ENCODE measurements at regions not wholly inside any gene's neighbourhood (a gene's known extent, or its start where the extent isn't known, plus 50 kb on each side); places are given as distances from the start of the nearest gene placed in this dataset.
"Not testable (repeated sequence)": the region's sequence is repeated elsewhere in the genome, so short reads cannot be mapped to it uniquely, and the experiment has no call there.

DNA sequence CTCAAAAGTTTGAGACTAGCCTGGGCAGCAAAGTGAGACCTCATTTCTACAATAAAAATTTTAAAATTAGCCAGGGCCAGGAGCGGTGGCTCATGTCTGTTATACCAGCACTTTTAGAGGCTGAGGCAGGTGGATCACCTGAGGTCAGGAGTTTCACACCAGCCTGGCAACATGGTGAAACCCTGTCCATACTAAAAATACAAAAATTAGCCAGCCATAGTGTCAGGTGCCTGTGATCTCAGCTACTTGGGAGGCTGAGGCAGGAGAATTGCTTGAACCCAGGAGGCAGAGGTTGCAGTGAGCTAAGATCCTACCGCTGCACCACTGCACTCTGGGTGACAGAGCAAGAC lies 85.1 kb upstream of the MAP4 start:
- not testable (repeated sequence) for DNase-seq

DNA sequence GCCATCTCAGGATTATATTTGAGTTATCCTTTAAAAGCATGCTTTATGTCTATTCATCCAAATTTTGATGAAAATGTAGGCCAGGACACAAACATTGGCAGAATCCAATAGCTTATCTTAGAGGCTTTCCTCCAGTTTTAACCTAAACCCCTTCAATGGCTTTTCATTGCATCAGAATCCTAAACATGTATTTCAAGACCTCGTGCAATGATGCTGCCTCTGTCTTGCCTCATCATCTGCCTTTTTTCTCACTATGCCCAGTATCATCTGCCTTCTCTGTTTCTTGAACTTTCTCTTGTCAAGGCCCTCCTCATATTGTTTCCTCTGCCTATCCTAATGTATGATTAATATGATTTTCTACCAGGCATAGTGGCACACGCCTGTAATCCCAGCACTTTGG lies 76.1 kb upstream of the MAP4 start:
- DNase-seq = no peak

DNA sequence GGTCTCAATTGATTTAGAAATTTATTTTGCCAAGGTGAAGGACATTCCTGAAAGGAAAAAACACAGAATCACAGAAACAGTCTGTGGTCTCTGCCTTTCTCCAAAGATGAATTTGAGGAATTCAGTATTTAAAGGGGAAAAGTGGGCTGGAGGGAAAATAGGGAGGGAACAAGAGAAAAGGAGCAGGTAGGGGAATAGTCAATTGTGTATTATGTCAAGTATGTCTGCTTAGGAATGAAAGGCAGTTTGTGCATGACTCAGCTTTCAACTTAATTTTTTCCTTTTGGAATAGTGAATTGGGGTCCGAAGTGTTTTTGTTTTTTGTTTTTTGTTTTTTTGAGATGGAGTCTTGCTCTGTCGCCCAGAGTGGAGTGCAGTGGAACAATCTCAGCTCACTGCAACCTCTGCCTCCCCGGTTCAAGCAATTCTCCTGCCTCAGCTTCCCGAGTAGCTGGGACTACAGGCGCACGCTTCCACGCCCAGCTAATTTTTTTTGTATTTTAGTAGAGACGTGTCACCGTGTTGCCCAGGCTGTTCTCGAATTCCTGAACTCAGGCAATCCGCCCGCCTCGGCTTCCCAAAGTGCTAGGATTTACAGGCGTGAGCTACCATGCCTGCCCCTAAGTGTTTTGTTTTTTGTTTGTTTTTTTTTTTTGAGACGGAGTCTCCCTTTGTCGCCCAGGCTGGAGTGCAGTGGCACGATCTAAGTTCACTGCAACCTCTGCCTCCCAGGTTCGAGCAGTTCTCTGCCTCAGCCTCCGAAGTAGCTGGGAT lies 74.1 kb upstream of the MAP4 start:
- peak; percentile 26 for DNase-seq

DNA sequence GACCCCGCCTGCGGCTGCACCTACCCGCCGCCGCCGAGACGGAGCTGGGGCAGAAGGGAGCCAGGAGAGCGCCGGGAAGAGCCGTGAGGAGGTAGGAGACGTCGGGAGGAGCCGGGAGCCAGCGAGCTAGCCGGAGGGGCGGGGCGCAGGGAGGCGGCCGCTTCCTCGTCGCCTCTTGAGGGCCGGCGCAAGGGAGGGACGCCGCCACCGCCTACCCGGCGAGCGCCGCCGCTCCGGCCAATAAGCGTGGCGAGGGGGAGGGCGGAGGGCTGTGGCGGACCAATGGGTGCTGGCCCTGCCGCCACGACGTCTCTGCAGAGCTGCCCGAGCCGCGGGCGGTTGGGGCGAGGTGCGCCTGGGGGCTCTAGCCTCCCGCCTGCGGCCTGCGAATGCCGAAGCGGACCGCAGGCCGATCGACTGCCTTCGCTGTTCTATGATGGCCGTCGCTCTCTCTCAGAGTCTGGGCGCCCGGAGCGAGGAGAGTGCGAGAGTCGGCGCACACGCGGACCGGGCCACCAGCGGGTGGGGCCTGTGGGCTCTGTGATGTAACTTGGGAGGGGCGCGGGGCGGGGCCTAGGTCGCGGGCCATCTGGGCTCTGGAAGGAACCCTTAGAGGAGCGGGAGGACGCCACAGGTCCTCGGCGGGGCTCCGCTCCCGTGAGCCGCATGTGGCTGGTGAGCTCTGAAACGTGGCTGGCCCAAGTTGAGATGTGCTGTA lies 72.7 kb upstream of the MAP4 start:
- peak; percentile 96 for DNase-seq

DNA sequence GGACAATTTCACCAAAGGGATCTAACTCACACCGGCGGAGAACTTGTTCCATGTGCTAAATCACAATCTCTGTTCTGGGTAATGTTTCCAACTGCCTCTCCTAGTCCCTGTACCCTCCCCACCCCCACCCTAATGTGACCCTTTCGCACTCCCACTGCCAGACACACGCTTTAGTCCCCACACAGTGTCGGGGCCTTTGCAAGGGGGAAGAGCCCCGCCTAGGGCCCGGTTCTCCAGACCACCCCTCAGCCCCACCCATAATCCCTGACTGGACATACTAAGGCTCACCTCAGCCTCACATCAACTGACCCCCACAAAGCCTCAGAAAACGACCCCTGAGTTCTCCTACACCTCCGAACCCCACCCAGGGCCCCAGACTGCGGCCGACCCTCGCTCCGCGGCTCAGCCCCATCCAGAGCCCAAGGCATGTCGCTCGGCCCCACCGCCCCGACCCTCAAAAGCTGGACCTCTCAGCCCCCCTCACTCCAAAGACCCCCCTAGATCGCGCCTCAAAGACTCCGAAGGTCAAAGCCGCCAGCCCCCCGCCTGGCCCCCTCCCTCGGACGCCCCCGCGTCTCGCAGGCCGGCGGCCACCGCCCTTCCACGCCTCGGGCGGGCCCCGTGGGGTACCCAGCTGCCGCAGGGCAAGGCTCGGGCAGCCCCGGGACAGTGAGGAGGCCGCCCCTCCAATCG lies 72.0 kb upstream of the MAP4 start:
- DNase-seq = no peak

DNA sequence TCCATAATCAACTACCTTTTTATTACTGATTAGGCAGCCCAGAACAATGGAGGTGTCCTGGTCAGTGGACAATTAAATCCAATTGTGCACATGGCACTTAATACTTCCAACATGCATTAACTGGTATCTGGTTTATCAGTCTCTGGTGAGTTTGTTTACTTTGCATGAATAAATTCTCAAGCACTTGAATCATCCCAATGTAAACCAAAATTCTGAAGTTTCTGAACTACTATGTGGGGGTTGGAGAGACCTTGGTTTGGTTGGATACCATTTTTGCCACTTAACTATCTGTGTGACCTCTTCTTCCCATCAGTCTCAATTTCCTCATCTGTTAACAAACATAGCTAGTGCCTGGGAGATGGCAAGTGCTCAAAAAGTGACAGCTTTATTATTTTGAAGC lies 70.5 kb upstream of the MAP4 start:
- DNase-seq = peak; percentile 37

DNA sequence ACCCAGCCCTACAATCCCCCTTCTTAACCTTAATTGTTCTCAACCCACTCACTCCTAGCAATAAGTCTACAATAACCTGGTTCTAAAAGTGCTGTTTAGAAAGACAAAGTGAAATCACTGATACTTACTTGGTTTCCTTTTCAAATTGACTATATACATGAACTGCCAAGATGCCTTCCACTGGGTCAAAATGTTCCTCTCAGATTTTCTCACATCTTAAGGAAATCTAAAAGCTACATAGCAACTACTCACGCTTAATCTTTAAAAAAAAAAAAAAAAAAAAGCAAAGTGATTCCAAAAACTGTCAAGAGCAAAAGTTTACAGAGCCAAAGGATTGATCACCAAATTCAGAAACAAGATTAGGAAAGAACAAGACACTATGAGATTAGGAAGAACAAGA lies 68.7 kb upstream of the MAP4 start:
- DNase-seq = no peak

DNA sequence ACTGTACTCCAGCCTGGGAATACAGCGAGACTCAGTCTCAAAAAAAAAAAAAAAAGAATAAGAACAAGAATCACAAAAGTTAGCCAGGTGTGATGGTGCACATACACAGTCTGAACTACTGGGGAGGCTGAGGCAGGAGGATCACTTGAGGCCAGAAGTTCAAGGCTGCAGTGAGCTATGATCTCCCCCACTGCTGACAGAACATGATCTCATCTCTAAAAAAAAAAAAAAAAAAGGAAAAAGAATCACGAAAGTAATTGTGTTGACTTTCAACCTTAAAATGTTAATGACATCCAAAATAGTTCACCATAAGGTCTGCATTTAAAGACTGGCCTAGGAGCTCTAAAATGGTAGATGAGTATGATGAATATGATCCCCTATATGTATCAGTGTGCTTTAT lies 68.0 kb upstream of the MAP4 start:
- DNase-seq = no peak

DNA sequence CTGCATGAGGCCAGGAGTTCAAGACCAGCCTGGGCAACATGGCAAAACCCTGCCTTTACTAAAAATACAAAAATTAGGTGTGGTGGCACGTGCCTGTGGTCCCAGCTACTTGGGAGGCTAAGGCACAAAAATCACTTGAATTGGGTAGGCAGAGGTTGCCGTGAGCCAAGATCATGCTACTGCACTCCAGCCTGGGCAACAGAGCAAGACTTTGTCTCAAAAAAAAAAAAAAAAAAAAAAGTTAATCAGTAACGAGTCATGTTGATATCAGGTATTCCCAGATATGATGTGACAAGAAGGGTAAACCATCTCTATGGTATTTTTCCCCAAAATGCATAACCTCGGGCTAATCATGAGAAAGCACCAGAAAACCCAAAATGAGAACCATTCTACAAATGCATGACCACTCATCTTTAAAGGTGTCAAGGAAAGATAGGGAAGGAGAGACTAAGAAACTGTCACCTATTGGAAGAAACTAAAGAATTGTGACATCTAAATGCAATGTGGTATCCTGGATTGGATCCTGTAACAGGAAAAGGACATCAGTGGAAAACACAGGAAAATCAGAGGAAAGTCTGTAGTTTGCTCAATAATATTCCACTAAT lies 66.5 kb upstream of the MAP4 start:
- DNase-seq = no peak

DNA sequence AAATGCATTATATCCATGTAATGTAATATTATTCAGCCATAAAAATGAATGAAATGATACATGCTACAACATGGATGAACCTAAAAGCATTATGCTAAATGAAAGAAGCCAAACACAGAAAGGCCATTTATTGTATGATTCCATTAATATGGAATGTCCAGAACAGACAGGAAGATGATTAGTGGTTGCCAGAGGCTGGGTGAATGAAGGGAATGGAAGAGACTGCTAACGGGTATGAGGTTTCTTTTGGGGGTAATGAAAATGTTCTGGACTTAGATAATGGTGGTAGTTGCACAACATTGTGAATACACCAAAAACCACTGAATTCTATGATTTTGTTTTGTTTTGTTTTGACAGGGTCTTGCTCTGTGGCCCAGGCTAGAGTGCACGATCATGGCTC lies 61.6 kb upstream of the MAP4 start:
- no peak for DNase-seq

DNA sequence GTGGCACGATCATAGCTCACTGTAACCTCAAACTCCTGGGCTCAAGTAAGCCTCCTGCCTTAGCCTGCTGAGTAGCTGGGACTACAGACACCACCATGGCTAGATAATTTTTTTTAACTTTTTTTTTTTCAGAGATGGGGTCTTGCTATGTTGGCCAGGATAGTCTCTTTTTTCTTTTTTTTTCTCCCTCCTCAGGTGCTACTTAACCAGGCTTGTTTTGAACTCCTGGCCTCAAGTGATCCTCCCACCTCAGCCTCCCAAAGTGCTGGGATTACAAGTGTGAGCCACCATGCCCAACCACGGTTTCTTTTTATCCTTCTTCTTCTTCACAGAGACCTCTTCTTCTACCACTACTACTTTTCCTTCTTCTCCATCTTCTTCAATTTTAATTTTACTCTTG lies 53.8 kb upstream of the MAP4 start:
- DNase-seq = no peak

DNA sequence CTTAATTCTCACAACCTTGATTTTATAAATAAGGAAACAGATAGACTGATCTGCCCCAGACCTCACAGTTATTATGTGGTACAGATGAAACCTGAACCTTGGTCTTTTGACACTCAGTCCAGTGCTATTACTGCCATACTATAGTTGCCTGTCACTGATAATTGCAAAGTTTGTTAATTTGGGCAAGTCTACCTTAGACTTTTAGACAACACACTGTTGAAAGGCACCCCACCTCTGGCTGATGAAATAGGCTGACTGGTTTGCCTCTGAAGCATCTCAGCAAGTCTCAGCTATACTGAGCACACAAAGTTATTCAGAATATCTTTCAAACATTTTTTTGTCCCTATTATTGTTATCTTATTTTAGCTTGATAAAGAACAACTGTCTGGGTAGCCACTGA lies 53.1 kb upstream of the MAP4 start:
- no peak for DNase-seq

DNA sequence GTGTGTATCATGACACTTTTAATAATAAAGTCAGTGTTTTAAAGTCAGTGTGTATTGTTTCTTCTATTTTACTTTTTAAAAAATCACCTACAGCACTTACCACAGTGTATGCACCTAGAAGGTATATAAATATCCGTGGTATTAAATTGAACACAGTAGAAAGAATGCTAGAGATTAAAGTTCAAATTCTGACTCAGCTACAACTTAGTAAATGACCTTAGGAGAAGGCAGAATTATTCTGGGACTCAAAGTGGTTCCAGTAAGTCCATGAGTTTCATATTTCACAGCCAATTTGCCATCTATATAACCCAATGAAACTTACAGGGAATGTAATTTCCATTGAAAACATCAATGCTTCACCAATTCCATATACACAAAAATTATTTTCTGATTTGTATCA lies 52.7 kb upstream of the MAP4 start:
- DNase-seq = no peak

DNA sequence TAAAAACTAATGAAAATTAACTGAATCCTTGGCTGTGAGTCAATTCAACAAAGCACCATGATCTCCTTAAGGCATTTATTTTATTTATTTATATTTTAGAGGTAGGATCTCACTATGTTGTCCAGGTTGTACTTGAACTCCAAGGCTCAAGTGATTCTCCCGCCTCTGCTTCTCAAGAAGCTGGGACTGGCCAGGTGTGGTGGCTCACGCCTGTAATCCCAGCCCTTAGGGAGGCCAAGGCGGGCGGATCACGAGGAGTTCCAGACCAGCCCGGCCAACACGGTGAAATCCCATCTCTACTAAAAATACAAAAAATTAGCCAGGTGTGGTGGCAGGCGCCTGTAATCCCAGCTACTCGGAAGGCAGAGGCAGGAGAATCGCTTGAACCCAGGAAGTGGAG lies 52.1 kb upstream of the MAP4 start:
- DNase-seq = not testable (repeated sequence)

DNA sequence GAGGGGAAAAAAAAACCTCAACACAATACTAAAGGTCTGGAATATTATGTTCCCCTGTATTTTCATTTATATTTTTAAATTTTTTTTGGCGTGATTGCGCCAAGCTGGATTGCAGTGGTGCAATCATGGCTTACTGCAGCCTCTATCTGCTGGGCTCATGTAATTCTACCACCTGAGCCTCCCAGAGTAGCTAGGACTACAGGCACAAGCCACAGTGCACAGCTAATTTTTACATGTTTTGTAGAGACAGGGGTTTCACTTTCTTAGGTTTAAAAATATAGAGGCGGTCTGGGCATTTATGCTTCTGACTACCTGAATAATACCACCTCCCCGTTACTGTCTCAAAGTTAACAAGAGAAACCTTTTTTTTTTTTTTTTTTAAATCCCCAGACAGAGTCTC lies 51.1 kb upstream of the MAP4 start:
- DNase-seq = no peak
